SH-SY5Y (cell line): ENCODE measurements at regions not wholly inside any gene's neighbourhood (a gene's known extent, or its start where the extent isn't known, plus 50 kb on each side); places are given as distances from the start of the nearest gene placed in this dataset.

Experiments
- GATA2 ChIP-seq: IDR thresholded peaks from 2 replicates; pipeline ENCODE4 v1.6.1; 2011; ENCODE audit warnings: mild to moderate bottlenecking, low read depth, low read length
- GATA3 ChIP-seq: IDR thresholded peaks from 2 replicates; pipeline ENCODE4 v1.6.1; 2011; ENCODE audit warnings: low read depth, mild to moderate bottlenecking, low read length, moderate library complexity

- no peak for TF ChIP-seq GATA3
- TF ChIP-seq GATA2: no peak
Observed at GRCh38 chr21:17915976-17916375, 96.8 kb upstream of the C21orf91 start.
